GM19455 (cell line): ENCODE measurements at regions not wholly inside any gene's neighbourhood (a gene's known extent, or its start where the extent isn't known, plus 50 kb on each side); places are given as distances from the start of the nearest gene placed in this dataset.

Experiments
- ATAC-seq: cut with Tn5 transposase; IDR thresholded peaks from one replicate; pipeline ENCODE4 v1.9.1; 2021; ENCODE audit not compliant: unreplicated experiment

- no peak for ATAC-seq
These were observed 173.6 kb downstream of the ARHGAP12 start for GRCh38 chr10:31754803-31755624.

DNA sequence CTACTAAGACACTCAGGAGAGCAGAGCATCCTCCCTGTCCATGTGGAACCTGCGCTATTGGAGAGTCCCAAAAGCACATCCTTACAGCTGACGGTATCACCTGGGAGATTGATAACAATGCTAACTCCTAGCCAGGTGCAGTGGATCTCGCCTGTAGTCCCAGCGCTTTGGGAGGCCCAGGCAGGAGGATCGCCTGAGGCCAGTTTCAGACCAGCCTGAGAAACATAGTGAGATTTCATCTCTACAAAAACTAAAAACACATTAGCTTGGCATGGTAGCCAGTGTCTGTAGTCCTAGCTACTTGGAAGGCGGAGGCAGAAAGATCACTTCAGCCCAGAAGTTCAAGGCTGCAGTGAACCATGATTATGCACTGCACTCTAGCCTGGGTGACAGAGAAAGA lies 174.9 kb downstream of the ARHGAP12 start:
- no peak for ATAC-seq

- no peak for ATAC-seq
These were observed 176.5 kb downstream of the ARHGAP12 start for GRCh38 chr10:31752170-31752569.

DNA sequence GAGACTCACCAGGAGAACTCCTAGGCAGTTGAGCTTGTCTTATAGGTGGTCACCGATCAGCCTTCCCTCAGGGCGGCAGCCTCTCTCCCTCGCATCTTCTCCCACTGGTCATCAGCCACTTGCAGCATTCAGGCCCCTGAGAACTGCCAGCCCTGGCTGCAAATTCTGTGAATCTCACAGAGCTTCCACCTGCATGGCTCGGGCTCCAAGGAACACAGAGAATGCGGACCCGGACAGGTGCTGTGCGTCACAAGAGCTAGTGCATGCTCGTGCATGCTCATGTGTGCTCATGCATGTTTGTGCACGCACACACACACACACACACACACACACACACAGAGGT lies 176.9 kb downstream of the ARHGAP12 start:
- ATAC-seq: no peak

- no peak for ATAC-seq
These were observed 177.4 kb downstream of the ARHGAP12 start for GRCh38 chr10:31751051-31751737.

DNA sequence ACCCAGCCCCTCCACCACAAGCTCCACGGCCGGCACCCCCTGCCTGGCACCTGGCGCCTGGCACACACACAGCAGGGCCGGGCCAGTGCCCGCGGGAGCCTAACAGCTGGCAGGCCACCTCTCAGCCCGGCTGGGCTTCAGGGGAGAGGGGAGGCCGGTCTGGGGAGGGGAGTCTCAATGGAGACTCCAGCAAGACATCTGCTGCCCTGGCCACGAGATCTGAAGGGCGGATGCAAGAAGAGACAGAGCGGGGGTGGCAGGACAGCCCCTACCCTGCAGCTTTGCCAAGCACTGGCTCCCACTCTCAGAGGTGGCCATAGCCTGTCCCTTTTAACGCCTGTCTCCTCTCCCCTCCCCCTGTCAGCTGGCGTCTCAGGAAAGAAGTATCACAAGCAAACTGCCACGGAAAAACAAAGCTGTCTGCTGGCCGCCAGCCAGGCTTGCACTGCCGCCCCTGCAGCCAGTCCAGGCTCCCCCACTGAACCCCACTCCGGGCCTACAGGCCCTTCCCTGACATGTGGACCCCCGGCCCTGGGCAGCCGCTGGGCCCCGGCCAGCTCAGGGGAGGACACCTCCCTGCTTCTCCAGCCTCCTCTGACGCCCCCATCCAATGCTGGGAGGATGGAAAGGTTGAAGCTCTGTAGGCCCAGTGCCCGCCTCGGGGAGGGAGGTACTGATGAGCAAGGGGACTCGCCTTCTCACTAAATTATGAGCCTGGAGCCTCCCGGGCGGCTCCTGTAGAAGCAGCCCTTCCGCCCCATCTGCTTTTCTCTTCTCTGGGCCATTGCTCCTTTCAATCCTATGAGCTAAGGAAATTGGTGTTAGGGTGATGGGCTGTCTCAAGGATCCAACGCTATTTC lies 178.4 kb downstream of the ARHGAP12 start:
- ATAC-seq: no peak

GRCh38 chr10:31749301-31749700 lies 179.3 kb downstream of the ARHGAP12 start:
- ATAC-seq: no peak

DNA sequence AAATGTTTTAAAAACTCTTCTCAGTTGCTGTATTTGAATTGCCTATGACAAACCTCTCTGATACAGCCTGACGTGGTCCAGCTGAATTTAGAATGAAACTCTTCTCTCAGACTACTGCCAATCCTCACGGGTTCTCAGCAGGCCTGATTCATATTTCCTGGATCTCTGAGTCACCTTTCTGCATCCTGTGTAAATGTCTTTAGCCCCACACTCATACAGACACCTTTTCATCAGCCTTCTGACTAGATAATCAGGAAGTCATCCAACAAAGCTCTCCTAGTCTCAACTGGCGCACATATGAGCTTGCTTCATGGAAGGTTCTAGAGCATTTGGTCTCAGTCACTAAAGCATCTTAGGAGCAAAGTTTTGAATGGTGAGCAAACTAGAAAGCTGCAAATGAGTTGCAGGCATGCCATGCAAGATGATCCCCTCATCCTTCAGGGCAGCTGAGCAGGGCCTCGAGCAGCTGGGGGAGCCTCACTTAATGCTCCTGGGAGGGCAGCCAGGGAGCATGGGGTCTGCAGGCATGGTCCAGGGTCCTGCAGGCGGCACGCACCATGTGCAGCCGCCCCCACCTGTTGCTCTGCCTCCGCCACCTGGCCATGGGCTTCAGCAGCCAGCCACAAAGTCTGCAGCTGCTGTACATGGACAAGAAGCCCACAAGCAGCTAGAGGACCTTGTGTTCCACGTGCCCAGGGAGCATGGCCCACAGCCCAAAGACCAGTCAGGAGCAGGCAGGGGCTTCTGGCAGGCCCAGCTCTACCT lies 182.8 kb downstream of the ARHGAP12 start:
- no peak for ATAC-seq

DNA sequence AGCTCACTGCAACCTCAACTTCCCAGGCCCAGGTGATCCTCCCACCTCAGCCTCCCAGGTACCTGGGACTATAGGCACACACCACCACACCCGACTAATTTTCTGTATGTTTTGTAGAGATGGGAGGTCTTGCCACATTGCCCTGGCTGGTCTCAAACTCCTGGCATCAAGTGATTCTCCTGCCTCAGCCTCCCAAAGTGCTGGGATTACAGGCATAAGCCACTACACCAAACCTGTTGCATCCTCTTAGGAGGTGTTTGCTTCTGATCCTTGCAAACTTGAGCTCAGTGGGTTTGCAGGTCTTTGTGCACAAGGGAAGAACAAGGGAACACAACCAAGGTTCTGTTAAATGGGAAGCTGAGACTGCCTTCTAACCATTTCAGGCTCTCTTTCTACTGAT lies 184.6 kb downstream of the ARHGAP12 start:
- ATAC-seq: no peak

DNA sequence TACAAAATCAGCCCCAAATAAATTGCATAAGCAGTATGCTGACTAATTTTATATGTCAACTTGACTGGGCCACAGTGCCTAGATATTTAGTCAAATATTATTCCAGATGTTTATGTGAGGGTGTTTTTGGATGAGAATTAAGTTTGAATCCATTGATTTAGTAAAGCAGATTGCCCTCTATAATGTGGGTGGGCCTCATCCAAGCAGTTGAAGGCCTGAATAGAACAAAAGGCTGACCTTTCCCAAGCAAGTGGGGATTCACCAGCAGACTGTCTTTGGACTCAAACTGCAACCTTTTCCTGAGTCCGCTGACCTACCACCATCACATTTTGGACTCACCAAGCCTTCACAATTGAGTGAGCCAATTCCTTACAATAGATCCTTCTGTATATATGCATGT lies 186.4 kb downstream of the ARHGAP12 start:
- ATAC-seq: no peak

- ATAC-seq: no peak
These were observed 187.2 kb downstream of the ARHGAP12 start for GRCh38 chr10:31741473-31741872.

DNA sequence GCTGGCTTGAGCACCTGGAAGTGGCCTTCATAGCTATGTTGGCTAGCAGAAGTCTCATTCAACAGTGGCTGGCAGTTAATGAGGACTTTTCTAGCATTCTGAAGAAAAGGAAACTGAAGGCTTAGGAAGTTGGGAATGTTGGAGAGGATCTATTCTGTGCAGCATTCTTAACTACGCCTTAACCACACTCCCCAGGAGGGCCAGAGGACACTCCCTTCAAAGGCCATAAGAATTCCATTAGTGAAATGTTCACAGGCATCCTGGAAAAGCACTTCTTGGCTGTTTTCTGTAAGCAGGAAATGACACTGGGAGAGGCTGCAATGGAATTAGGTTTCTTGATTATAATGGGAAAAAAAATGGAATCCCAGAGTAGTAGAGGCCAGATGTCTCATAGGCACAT lies 188.9 kb downstream of the ARHGAP12 start:
- ATAC-seq: no peak

GRCh38 chr10:31739146-31739545 lies 189.5 kb downstream of the ARHGAP12 start:
- ATAC-seq: no peak

GRCh38 chr10:31731711-31732110 lies 196.9 kb downstream of the ARHGAP12 start:
- no peak for ATAC-seq

DNA sequence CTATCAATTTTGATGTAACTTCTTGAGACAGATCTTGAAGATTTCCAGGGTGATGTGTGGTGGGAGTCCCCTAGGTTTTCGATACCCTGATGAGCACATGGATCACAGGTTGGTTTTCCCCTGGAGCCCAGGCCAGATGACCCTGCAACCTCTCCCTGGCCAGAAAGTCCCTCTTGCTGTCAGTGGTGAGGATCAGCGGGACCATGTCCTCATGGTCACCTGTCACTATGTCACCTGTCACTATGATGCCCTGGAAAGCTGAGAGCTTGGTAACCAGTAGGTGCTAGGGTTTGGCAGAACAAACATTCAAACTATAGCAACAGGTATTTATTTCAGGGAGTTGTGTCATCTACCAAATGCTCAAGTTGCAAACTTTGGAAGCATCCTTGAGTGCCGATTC lies 197.9 kb downstream of the ARHGAP12 start:
- ATAC-seq: no peak

DNA sequence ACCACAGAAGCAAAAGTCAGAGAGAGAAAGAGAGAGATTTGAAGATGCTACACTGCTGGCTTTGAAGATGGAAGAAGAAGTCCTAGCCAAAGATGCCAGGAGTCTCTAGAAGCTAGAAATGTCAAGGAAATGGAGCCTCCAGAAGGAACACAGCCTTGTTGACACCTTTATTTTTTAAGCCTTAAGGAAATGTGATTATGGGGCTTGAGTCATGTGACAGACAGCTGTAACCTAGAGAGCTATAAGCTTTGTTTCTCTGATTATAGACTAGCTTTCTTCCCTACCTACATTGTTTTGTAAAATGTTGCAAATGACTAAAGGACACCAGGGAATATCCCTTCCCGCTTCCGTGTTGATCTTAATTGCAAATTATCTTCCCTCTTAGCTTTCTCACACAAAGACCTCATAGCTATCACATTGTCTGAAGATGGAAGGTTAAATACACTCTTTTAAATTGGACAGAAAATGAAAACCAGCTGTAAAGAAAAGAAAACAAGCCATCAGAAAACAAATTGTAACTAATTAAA lies 199.9 kb downstream of the ARHGAP12 start:
- ATAC-seq: no peak

DNA sequence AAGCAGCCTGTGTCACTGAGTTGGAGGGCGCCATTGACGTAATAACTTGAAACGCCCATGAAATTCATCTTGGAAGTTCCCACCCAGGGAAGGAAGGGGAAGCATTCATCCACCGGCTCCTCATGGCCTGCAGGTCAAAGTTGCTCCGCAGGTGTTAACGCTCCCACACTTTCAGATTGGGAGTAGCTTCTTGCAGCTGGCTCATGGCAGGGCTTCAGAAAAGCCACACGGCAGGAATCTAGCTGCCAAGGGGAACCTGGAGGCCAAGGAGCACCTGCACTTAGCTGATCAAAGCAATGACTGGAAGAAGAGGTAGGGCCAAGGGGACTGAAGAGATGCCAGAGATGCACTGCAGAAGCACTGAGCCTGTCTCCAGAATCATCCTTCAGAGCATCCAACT lies 203.2 kb downstream of the ARHGAP12 start:
- no peak for ATAC-seq

DNA sequence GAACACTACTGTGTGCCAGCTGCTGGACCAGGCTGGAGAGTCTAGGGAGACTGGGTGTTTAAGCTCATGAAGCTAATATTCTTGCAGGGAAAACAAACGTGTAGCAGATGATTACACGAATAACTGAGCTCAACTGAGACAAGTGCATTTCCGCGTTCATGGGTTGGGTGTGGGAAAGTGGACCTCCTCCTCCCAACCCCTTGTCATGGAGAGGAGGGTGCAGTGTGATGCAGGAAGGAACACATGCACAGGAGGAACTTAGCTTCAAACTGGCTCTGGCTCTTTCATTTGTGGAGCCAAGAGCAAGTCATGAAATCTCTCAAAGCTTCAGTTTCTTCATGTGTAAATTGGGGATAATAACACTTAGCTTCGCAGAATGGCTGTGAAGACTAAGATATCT lies 204.3 kb downstream of the ARHGAP12 start:
- ATAC-seq: no peak

GRCh38 chr10:31723106-31723750 lies 205.4 kb downstream of the ARHGAP12 start:
- no peak for ATAC-seq

DNA sequence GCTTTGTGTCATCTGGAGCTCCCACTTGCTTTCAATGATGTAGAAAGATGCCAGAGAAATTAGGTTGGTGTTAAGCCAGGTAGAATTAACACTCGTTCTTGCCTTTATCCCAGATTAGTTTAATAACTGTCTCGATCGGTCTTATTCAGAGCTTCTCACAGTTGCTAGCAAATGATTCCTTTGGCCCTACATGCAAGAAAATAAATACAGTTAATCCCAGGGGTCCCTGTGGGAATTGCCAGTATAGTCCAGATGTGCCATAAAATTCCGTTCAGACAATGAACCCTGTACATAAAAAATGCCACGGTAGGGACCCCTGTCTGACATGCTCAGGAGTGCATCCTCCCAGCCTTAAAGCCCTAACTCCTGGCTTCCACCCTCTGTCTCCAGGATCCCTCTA lies 207.5 kb downstream of the ARHGAP12 start:
- no peak for ATAC-seq
